Caki2 (cell line): ENCODE measurements at regions not wholly inside any gene's neighbourhood (a gene's known extent, or its start where the extent isn't known, plus 50 kb on each side); places are given as distances from the start of the nearest gene placed in this dataset.

Experiments used
- DNase-seq: peaks from one replicate; pipeline ENCODE4 v3.0.0-alpha.2; 2015; ENCODE audit warnings: low read depth
- in situ Hi-C: cut with HindIII; loops from 2 replicates; pipeline ENCODE4 v1.10.0; 2016; ENCODE audit warnings: low sequenced_read_pairs, low pct_unique_long_range_greater_than_20kb, mixed read lengths

GRCh38 chr11:104340590-104340989 is 176.6 kb upstream of the PDGFD start:
- in situ Hi-C loops: no loop called here
- no peak for DNase-seq

- in situ Hi-C loops: no loop called here
These were observed 175.5 kb upstream of the PDGFD start for GRCh38 chr11:104339380-104339831.

DNA sequence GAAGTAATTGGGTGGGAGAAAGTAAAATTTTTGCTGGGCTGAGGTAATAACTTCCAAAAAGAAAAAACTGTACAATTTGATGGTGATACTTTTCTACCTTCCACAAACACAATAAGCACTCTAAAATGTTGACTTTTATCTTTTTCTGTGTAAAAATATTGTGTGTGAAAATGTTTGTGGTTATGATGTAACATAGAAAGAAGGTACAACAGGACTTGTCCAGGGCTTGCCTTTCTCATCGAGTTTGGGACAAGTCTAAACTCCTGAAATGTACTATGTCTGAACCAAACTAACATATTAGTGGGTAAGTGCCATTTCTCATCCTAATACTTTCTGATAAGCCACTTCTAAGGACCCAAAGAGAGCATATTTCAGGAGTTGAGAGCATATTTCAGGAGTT is 174.2 kb upstream of the PDGFD start:
- in situ Hi-C loops: no loop called here

More at GRCh38 chr11:104339380-104339831, 175.5 kb upstream of the PDGFD start:
- no peak for DNase-seq

DNA sequence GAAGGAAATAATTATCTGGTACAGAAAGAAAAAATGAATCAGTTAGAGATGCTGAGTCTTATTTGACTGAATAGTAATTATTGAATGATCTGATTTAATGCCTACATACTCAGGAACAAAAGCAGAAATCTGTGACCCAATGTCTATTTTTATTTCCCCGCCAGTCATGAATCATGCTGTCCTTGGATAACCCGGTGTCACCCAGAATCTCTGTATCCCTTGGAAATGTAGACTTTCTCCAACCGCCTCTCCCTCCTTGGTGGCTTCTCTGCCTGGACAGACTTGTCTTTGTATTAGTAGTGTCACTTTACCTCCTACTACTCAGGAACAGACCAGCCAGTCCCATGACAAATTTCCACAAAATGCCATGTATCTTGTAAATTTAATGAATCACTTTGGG is 173.3 kb upstream of the PDGFD start:
- in situ Hi-C loops: no loop called here
- no peak for DNase-seq

More for the DNA sequence above, 174.2 kb upstream of the PDGFD start:
- no peak for DNase-seq

GRCh38 chr11:104333977-104334376 is 170.0 kb upstream of the PDGFD start:
- in situ Hi-C loops: no loop called here

GRCh38 chr11:104332110-104332509 is 168.2 kb upstream of the PDGFD start:
- in situ Hi-C loops: no loop called here
- DNase-seq: no peak

More at GRCh38 chr11:104333977-104334376, 170.0 kb upstream of the PDGFD start:
- DNase-seq: no peak

DNA sequence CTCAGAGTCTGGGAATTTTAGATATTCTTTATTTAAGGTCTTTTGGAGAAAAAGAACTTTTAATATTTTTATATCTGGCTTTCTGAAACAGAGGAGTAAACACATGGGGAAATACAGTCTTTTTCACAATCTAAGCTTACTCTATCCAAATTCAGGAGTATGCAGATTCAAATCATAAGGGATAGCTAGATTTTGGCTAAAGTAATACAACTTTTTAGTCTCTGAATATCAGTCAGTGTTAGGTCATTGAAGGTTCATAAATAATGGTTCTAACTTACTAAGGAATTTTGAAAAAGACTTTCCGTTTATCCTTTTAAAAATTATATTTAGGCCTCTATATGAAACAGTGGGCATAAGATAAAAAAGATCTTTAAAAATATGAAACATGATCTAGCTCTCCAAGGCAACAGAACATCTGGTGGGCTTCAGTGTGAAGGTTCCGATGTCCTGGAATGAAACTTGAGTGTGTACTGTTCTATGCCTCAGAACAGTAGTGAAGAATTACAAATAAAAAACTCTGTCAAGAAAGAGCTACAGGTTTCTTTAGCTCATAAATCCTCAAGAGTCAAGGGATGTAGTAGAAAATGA is 165.2 kb upstream of the PDGFD start:
- no peak for DNase-seq
- in situ Hi-C loops: no loop called here

DNA sequence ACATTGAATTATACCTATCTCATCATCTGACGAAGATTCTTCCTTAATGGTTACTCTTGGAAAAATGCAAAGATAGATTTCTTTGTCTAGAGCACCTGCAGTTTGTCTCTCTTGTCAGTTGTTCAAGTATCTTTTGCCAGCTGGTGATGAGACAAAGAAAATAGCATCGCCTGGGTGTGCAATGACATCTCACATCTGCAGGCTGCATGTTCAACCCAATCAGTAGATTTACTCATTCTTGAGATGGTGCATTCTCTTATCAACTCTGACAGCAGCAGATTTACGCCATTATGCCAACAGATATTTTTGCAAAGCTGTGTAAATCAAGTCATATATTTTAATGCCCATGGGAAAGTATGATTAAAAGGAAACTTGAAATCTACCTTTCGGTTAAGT is 164.6 kb upstream of the PDGFD start:
- in situ Hi-C loops: no loop called here
- no peak for DNase-seq

DNA sequence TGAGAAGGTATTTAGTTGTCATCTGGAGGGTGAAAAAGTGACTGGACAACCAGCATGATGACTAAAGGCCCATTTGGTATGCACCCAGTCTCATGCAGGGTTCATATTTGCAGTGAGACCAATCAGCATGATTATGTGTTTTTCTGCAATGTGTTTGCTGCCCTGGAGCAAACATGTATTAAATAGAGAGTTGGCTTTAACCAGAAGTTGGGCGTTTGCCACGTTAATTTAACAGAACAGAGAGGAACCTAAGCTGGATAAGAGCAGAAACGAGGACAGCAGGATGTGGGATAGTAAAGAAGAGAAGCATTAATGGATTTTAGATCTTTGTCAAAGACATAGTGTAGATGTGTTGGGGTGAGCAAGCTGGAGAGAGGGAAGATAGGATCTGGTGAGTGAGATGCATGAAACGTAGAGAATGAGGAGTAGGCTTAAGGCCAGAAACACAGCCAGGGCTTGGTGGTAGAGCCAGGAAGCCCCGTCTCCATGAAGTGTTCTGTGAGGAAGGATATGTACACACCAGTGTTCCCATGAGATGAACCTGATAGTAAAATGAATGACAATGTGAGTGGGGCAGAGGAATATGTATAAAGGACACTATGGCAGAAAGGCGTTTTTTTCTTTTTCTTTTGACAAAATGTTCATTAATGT is 164.0 kb upstream of the PDGFD start:
- no peak for DNase-seq
- in situ Hi-C loops: no loop called here

GRCh38 chr11:104325093-104325492 is 161.1 kb upstream of the PDGFD start:
- no peak for DNase-seq
- in situ Hi-C loops: no loop called here

- DNase-seq: no peak
- in situ Hi-C loops: no loop called here
These were observed 160.3 kb upstream of the PDGFD start for GRCh38 chr11:104324276-104324675.

DNA sequence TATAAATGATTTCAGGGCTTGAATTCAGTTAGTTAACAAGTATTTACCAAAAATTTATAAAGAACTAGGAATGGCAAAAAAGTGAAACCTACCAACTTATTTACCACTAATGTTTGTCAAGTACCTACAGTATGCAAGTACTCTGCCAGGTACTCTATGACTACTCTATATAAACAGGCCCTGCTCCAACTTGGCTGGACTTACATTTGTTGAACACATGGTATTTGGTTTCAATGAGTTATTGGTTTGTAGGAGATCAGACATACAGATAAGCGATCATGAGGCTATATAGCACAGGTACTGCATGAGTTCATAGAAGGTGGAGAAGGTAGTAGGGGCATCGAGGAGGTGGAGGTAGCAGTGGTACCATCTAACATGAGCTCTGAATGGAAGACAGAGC is 159.9 kb upstream of the PDGFD start:
- no peak for DNase-seq
- in situ Hi-C loops: no loop called here

- no peak for DNase-seq
These were observed 158.7 kb upstream of the PDGFD start for GRCh38 chr11:104322696-104323095.

GRCh38 chr11:104320956-104321355 is 157.0 kb upstream of the PDGFD start:
- in situ Hi-C loops: no loop called here
- DNase-seq: no peak

More at GRCh38 chr11:104322696-104323095, 158.7 kb upstream of the PDGFD start:
- in situ Hi-C loops: no loop called here

DNA sequence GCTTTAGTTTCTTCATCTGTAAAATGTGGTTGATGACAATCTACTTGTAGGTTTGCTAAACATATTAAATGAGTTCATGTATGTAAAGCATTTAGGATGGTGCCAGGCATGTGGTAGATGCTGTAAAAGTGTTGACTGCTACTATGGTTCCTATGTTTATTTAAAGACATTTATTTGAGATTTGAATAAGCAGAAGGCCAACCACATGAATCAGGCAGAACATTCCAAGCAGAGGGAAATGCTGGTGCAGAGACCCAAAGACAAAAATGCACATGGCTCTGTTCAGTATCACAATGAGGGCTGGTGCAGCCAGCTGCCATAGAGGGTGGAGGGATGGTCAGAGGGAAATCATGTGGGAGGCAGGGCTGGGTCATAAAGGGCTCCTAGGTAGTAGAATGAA is 156.2 kb upstream of the PDGFD start:
- DNase-seq: no peak
- in situ Hi-C loops: no loop called here

- in situ Hi-C loops: no loop called here
- DNase-seq: no peak
These were observed 155.4 kb upstream of the PDGFD start for GRCh38 chr11:104319396-104319795.

DNA sequence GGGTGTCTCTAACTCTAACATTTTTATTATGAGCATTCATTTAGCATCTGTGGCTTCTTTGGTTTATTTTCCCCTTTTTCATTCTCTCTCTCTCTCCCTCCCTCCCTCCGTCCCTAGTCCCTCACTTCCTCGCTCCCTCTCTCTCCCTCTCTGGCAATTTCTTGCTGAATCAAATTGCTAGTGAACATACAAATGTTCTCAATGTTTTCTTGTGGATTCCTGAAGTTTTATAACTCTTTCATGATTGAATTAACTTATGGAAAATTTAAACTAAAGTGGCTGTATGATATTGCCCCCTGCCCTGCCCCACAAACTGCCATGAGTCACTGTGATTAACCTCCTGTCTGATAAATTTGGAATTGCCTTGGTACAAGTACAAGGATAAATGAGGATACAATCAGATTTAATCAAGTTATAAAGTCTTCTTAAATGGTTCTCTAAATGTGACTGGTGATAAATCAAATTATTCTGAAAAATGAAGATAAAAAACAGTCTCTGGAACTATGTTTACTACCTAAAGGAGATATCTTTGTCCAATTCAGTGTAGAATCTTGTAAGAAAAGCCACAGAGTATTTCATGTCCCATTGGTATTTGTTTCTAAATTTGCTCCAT is 143.0 kb upstream of the PDGFD start:
- DNase-seq: no peak
- in situ Hi-C loops: no loop called here

DNA sequence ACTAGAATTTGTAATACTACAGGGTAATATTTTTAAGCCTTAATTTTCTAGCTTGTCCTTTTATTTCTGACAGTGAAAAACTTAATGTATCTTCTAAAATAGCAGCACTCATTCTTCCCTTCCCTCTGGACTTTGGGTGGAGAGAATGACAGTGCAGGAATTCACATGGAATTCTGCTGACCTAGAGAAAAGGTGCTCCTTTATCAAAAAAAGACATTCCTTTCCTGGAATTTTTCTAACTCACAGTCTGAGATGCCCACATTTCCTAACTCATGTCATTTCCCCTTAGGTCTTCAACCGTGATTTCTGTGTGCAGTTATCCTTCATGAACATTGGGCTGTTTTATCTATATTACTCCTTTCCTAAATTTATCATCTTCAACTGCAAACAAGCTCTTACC is 137.8 kb upstream of the PDGFD start:
- in situ Hi-C loops: no loop called here
- DNase-seq: no peak

DNA sequence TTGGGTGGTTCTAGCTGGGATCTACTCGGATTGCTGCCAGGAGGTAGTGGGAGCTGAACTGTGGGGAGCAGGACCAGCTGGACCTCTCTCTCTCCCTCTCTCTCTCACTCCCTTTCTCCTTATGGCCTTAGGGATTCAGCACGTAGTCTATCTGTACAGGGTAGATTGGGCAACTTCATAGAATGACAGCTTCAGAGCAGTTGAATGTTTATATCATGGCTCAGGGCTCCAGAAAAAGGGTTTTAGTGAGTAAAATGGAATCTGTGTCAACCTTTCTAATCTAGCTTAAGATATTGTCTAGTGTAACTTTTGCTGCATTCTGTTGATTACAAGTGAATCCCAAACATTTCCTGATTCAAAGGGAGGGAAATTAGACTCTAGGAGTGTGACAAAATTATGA is 127.7 kb upstream of the PDGFD start:
- in situ Hi-C loops: no loop called here
- DNase-seq: no peak

GRCh38 chr11:104286129-104286528 is 122.2 kb upstream of the PDGFD start:
- in situ Hi-C loops: no loop called here
- no peak for DNase-seq
